ENCODE measurements at regions not wholly inside any gene's neighbourhood (a gene's known extent, or its start where the extent isn't known, plus 50 kb on each side); places are given as distances from the start of the nearest gene placed in this dataset.

DNA sequence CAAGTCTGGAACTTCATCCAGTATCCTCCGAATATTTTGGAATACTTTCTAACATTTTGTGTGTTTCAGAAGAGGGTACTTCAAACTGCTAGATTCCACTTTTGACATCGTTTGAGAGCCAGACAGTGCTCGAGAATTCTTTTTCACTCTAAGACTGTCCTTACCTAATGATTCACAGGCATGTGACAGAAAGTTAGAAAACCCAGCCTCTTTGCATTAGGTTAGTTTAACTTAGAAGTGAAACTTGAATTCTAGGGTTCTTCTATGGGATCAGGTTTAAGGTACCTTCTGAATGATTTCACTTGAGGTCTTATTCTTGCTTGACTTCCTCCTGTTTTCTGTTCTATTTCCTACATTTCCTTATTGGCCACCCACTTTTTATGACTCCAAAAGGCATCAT, 431.8 kb downstream of the SLC6A15 start:
- H3K9ac ChIP-seq (ENCODE audit: low read length in 3 of 3) = no peak overlapping the region
- H3K27me3 ChIP-seq (ENCODE audit: control insufficient read depth, insufficient read depth, low read length) = no peaks in the 10 kb centered on the region
- no peaks in the 10 kb centered on the region for H3K4me1 ChIP-seq (ENCODE audit: control insufficient read depth in 2 of 3, insufficient read depth in 2 of 3, low read depth in 1 of 3, low read length in 3 of 3)
- intact Hi-C loops (cut with DNase I) = no loop called here
- no peak for TF ChIP-seq CTCF (IDR thresholded peaks at IDR 0.05; ENCODE audit: borderline replicate concordance, extremely low read depth, insufficient read depth)
- H3K4me3 ChIP-seq (ENCODE audit: low read length in 3 of 3) = no peak overlapping the region
- no peaks in the 10 kb centered on the region for H3K36me3 ChIP-seq (ENCODE audit: control insufficient read depth in 2 of 3, insufficient read depth in 3 of 3, low read length in 3 of 3)
- no peak for DNase-seq
- FAIRE-seq = no peak
- H3K9me3 ChIP-seq (ENCODE audit: control insufficient read depth in 2 of 3, insufficient read depth in 1 of 3, low read length in 3 of 3) = no peaks in the 10 kb centered on the region
- H3K27ac ChIP-seq (ENCODE audit: low read depth in 2 of 2, low read length in 2 of 2) = no peak overlapping the region

DNA sequence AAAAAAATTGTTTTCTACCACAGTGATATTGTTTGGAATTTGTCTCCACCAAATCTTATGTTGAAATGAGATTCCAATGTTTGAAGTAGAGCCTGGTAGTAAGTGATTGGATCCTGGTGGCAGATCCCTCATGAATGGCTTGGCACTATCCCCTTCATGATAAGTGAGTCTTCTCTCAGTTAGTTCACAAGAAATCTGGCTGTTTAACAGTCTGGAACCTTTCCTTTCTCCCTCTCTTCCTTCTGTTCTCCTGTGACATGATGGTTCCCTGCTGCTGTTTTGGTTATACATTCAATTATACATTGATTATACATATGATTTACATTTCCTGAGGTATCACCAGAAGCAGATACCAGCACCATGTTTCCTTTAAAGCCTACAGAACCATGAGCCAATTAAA, 442.2 kb downstream of the SLC6A15 start:
- Histone ChIP-seq H3K27ac (ENCODE audit: low read depth in 2 of 2, low read length in 2 of 2) (no peak overlapping the region), H3K4me3 (ENCODE audit: low read length in 3 of 3) (no peak overlapping the region), H3K27me3 (ENCODE audit: control insufficient read depth, insufficient read depth, low read length) (no peaks in the 10 kb centered on the region), H3K4me1 (ENCODE audit: control insufficient read depth in 2 of 3, insufficient read depth in 2 of 3, low read depth in 1 of 3, low read length in 3 of 3) (no peaks in the 10 kb centered on the region), H3K9me3 (ENCODE audit: control insufficient read depth in 2 of 3, insufficient read depth in 1 of 3, low read length in 3 of 3) (no peaks in the 10 kb centered on the region), H3K36me3 (ENCODE audit: control insufficient read depth in 2 of 3, insufficient read depth in 3 of 3, low read length in 3 of 3) (no peaks in the 10 kb centered on the region), H3K9ac (ENCODE audit: low read length in 3 of 3) (no peak overlapping the region)
- no peak for DNase-seq
- FAIRE-seq = no peak
- intact Hi-C loops (cut with DNase I) = no loop called here
- no peak for TF ChIP-seq CTCF (IDR thresholded peaks at IDR 0.05; ENCODE audit: borderline replicate concordance, extremely low read depth, insufficient read depth)

- FAIRE-seq = no peak
- H3K27me3 ChIP-seq (ENCODE audit: control insufficient read depth, insufficient read depth, low read length) = no peaks in the 10 kb centered on the region
- no peaks in the 10 kb centered on the region for H3K36me3 ChIP-seq (ENCODE audit: control insufficient read depth in 2 of 3, insufficient read depth in 3 of 3, low read length in 3 of 3)
- H3K4me3 ChIP-seq (ENCODE audit: low read length in 3 of 3) = no peak overlapping the region
- no peak for TF ChIP-seq CTCF (IDR thresholded peaks at IDR 0.05; ENCODE audit: borderline replicate concordance, extremely low read depth, insufficient read depth)
- H3K27ac ChIP-seq (ENCODE audit: low read depth in 2 of 2, low read length in 2 of 2) = no peak overlapping the region
- no peak for DNase-seq
- no peak overlapping the region for H3K9ac ChIP-seq (ENCODE audit: low read length in 3 of 3)
- no peaks in the 10 kb centered on the region for H3K9me3 ChIP-seq (ENCODE audit: control insufficient read depth in 2 of 3, insufficient read depth in 1 of 3, low read length in 3 of 3)
- intact Hi-C loops (cut with DNase I) = no loop called here
- no peaks in the 10 kb centered on the region for H3K4me1 ChIP-seq (ENCODE audit: control insufficient read depth in 2 of 3, insufficient read depth in 2 of 3, low read depth in 1 of 3, low read length in 3 of 3)
Observed at GRCh38 chr12:84464616-84465015, 448.0 kb downstream of the SLC6A15 start.

DNA sequence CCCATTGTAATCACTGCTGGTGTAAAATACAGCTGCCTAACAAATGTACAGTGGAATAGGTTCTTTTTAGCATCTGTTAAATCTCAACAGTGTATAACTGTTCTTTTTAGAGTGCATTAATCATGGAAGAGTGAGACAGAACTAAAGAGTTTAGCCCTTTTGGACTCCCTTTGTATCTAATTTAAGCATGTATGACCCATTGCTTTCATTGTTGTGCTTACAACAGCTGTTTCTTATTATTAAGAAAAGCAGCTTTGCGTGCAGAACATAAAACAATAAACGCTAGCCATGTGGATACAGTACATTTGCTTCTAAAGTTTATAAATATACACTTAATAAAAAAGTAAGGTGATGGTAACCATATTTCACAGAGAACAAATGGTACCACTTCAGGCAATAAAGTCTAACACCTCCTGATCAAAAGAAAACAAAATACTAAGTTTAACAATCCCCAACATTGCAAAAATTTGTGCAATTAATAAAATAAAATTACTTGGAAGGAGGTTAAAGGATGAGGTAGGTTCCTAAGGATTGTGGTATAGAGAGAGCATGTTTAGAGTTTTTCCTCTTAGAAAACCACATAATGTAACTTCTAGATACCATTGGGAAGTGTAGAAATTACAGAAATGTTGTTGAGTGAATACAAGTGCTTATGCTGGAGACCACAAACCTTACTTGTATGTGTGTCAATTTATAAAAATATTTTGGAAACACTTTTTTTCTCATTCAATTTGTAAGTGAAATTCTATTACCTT, 448.7 kb downstream of the SLC6A15 start:
- DNase-seq = peak in 2 of 5 donors; percentile 68 to 92
- H3K27me3 ChIP-seq (ENCODE audit: control insufficient read depth, insufficient read depth, low read length) = no peaks in the 10 kb centered on the region
- H3K27ac ChIP-seq (ENCODE audit: low read depth in 2 of 2, low read length in 2 of 2) = no peak overlapping the region
- H3K4me1 ChIP-seq (ENCODE audit: control insufficient read depth in 2 of 3, insufficient read depth in 2 of 3, low read depth in 1 of 3, low read length in 3 of 3) = no peaks in the 10 kb centered on the region
- no peak overlapping the region for H3K9ac ChIP-seq (ENCODE audit: low read length in 3 of 3)
- no peaks in the 10 kb centered on the region for H3K36me3 ChIP-seq (ENCODE audit: control insufficient read depth in 2 of 3, insufficient read depth in 3 of 3, low read length in 3 of 3)
- intact Hi-C loops (cut with DNase I) = no loop called here
- no peaks in the 10 kb centered on the region for H3K9me3 ChIP-seq (ENCODE audit: control insufficient read depth in 2 of 3, insufficient read depth in 1 of 3, low read length in 3 of 3)
- H3K4me3 ChIP-seq (ENCODE audit: low read length in 3 of 3) = no peak overlapping the region
- FAIRE-seq = no peak
- no peak for TF ChIP-seq CTCF (IDR thresholded peaks at IDR 0.05; ENCODE audit: borderline replicate concordance, extremely low read depth, insufficient read depth)
